Stimulated activated CD4-positive, alpha-beta T cell treated with anti-CD3 and anti-CD28 coated beads, TNF-alpha, amount 100 ng/mL, for 1 hour (primary cell): ENCODE measurements at regions not wholly inside any gene's neighbourhood (a gene's known extent, or its start where the extent isn't known, plus 50 kb on each side); places are given as distances from the start of the nearest gene placed in this dataset.

Experiments
- DNase-seq, 3 donors: peaks; one replicate each; pipeline ENCODE4 v3.0.0-alpha.2; 2020; ENCODE audit warnings: low read depth in 3 of 3, low spot score in 1 of 3

GRCh38 chr15:26376243-26376642, 396.6 kb downstream of the GABRB3 start:
- no peak for DNase-seq

GRCh38 chr15:26374806-26375205, 398.1 kb downstream of the GABRB3 start:
- DNase-seq, result no peak

GRCh38 chr15:26372706-26373105, 400.2 kb downstream of the GABRB3 start:
- DNase-seq, result no peak

GRCh38 chr15:26365077-26365476, 407.8 kb downstream of the GABRB3 start:
- DNase-seq, result no peak

- no peak for DNase-seq
These were observed 413.0 kb downstream of the GABRB3 start for GRCh38 chr15:26359855-26360254.

- no peak for DNase-seq
These were observed 414.2 kb downstream of the GABRB3 start for GRCh38 chr15:26358708-26359107.

- no peak for DNase-seq
These were observed 415.2 kb downstream of the GABRB3 start for GRCh38 chr15:26357653-26358052.

- DNase-seq, result no peak
These were observed 417.3 kb downstream of the GABRB3 start for GRCh38 chr15:26355472-26356074.

- DNase-seq, result no peak
These were observed 420.0 kb downstream of the GABRB3 start for GRCh38 chr15:26352909-26353308.

- DNase-seq, result no peak
These were observed 420.5 kb downstream of the GABRB3 start for GRCh38 chr15:26352406-26352805.

- no peak for DNase-seq
These were observed 447.4 kb downstream of the GABRB3 start for GRCh38 chr15:26325495-26325894.

- DNase-seq, result no peak
These were observed 449.3 kb downstream of the GABRB3 start for GRCh38 chr15:26323566-26323965.

- DNase-seq, result no peak
These were observed 454.2 kb downstream of the GABRB3 start for GRCh38 chr15:26318689-26319088.

GRCh38 chr15:26314577-26314976, 451.4 kb upstream of the ATP10A start:
- no peak for DNase-seq

GRCh38 chr15:26311710-26312236, 448.6 kb upstream of the ATP10A start:
- no peak for DNase-seq

GRCh38 chr15:26298659-26299170, 435.6 kb upstream of the ATP10A start:
- DNase-seq, result no peak

GRCh38 chr15:26298010-26298658, 435.0 kb upstream of the ATP10A start:
- no peak for DNase-seq

- DNase-seq, result no peak
These were observed 432.4 kb upstream of the ATP10A start for GRCh38 chr15:26295336-26296085.

GRCh38 chr15:26294059-26294689, 431.0 kb upstream of the ATP10A start:
- no peak for DNase-seq

- no peak for DNase-seq
These were observed 424.3 kb upstream of the ATP10A start for GRCh38 chr15:26287381-26287780.

- DNase-seq, result no peak
These were observed 417.2 kb upstream of the ATP10A start for GRCh38 chr15:26280281-26280680.
